DMS114 treated with DMSO at 0.1 percent for 48 hours (cell line): ENCODE measurements at regions not wholly inside any gene's neighbourhood (a gene's known extent, or its start where the extent isn't known, plus 50 kb on each side); places are given as distances from the start of the nearest gene placed in this dataset.

ENCODE experiments used
- DNase-seq: peaks from one replicate; lab custom pipeline; 2025; ENCODE audit not compliant: unreplicated experiment; lab: John Stamatoyannopoulos, UW

DNA sequence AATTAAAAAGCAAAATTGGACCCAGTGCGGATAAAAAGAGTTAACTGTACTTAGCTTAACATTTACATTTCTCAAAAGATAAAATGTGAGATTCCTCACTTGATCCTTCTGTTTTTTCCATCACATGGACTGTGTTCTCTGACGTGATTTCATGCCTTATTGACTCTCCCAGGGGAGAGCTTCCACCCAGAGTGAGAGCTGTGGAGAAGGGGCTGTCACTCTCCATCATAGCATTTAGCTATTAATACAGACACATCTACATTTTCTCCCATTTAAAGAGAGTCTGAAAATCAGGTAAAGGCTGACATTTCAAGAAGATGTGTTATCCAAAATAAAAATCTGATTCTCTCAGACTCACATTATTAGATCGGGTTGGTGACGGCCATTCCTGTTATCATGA is 493.8 kb downstream of the FBXO15 start:
- no peak for DNase-seq

- no peak for DNase-seq
Observed at GRCh38 chr18:73653251-73653650, 494.4 kb downstream of the FBXO15 start.

GRCh38 chr18:73647391-73647790 is 500.2 kb downstream of the FBXO15 start:
- DNase-seq: no peak

- DNase-seq: no peak
Observed at GRCh38 chr18:73646772-73647171, 500.9 kb downstream of the FBXO15 start.

DNA sequence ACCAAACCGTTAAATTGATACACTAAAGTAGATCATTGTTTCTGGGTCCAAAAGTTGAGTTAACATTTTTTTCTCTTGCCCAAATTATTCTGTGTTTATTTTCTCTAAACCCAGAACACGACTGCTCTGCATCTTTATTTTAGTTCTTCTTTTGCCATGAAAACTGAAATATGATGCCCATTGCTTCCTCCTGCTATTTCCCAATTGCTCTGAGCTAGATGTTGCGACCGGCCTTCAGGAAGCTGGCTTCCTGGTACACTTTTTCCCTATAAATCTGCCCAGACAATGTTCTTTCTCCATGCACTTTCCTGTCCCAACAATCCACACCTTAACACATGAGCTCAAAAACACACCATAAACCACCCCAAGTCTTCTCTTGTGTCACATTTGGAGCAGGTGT is 501.4 kb downstream of the FBXO15 start:
- DNase-seq: no peak

- no peak for DNase-seq
Observed at GRCh38 chr18:73645160-73645715, 502.4 kb downstream of the FBXO15 start.

GRCh38 chr18:73639788-73640187 is 507.8 kb downstream of the FBXO15 start:
- no peak for DNase-seq

DNA sequence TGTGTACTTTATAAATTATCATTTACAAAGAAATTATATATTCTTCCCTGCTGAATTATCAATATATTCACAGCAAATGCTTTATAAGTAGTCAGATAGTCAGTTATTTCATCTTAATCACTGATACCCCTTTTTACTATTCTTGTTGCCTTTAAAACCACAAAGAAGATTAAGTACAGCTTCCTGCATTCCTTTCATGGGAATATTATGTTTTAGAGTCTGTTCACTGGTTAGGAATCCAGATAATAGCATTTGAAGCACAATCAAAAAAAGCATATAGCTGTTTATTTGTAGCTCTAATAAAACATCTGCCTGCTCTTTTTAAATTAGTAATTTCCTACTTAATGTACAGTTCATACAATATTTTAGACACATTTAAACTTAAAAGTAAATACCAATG is 508.9 kb downstream of the FBXO15 start:
- no peak for DNase-seq

GRCh38 chr18:73636355-73636754 is 511.3 kb downstream of the FBXO15 start:
- no peak for DNase-seq

DNA sequence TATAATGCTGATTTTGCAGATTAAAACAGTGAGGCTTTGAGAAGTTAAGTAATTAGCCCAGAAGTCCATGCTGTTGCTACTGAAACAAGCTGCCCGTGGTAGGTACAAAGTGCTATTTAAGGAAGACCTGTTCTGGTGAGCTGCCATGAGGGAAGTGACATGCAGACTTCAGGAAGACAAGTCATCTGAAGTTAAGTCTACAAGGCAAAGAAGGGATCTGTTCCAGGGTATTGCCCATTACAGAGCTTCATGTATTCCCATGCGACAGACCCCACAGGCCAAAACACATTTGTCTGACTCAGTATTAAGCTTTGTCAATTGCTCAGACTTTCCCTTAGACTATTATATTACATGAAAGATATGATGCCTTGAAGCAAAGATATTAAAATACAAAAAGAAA is 520.8 kb downstream of the FBXO15 start:
- no peak for DNase-seq

- DNase-seq: no peak
Observed at GRCh38 chr18:73626221-73626620, 521.4 kb downstream of the FBXO15 start.

DNA sequence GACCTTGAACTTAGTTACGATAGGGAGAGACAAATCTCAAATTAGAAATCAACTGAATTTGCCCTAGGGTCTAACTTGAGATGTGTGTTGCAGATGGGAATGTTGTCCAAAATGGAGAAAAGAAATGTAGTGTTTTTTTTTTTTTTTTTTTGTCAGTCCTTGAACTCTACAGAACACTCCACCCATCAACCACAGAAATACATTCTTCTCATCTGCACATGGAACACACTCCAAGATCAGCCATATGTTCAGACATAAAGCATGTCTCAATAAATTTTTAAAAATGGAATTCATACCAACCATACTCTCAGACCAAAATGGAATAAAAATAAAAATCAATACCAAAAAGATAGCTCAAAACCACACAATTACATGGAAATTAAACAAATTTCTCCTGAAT is 526.5 kb downstream of the FBXO15 start:
- no peak for DNase-seq

GRCh38 chr18:73617981-73618380 is 529.7 kb downstream of the FBXO15 start:
- no peak for DNase-seq

DNA sequence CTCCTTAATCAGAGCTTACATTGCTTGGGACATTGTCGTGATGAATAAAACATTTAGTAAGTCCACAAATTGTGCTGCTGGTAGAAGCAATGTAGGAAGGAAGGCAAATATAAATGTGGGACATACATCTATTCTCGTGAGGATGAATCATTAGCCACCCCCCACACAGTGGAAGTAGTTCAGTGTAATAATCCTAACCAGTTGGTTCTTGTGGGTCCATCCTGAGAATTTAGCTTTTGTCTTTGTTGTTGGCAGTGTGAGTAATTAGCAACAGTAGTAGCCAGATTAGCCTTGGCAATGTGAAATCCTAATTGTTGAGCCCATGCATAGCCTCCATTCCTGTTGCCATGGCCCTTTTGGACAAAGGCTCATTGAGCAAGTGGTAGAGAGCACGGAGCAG is 532.1 kb downstream of the FBXO15 start:
- DNase-seq: no peak

GRCh38 chr18:73614812-73615211 is 532.8 kb downstream of the FBXO15 start:
- DNase-seq: no peak

DNA sequence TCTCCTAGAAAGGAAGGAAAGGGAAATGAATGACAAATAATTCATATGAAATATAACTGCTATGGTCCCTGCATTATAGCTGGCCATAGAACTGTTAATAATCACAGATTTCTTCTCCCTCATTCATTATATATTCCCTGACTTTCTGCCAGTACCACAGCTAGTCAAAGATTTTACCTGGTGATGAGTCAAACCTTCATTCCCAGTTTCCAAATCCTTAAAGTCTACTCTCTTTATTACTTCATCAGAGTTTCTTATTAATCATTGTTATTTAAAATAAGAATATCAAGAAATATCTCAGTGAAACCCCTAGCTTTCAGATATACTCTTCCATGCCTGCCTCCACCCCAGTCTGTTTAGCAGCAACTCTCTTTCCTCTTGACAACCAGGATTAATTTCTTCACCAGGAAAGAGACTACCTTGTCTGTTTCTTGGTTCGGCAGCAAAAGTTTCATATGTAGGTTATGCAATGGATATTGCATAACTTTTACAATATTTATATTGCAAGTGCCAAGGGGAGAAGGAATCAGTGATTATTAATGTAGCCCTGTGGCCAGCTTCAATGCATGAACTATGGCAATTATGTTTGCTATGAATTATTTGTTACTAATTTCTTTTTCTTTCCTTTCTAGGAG is 533.8 kb downstream of the FBXO15 start:
- no peak for DNase-seq

- no peak for DNase-seq
Observed at GRCh38 chr18:73597832-73598615, 549.6 kb downstream of the FBXO15 start.

DNA sequence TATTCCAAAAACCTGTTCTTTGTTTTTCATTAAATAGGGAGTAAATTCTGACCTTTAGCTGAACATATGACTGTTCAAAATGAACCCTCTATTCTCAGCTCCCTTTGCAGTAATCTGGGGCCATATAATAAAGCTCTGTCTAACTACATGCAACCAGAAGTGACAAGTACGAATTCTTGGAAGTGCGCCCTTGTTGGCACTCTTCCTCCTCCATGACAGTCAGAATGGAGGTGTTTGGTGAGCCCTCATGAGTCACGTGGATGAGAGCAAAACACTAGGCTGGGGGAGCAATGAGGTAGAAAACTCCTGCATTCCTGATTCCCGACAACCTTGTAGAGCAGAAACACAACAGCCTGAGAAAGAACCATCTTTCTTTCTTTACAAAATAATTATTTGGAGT is 552.9 kb downstream of the FBXO15 start:
- no peak for DNase-seq

- DNase-seq: no peak
Observed at GRCh38 chr18:73593207-73593606, 554.4 kb downstream of the FBXO15 start.

- DNase-seq: no peak
Observed at GRCh38 chr18:73590950-73591349, 556.7 kb downstream of the FBXO15 start.

GRCh38 chr18:73579698-73580097 is 567.9 kb downstream of the FBXO15 start:
- no peak for DNase-seq

DNA sequence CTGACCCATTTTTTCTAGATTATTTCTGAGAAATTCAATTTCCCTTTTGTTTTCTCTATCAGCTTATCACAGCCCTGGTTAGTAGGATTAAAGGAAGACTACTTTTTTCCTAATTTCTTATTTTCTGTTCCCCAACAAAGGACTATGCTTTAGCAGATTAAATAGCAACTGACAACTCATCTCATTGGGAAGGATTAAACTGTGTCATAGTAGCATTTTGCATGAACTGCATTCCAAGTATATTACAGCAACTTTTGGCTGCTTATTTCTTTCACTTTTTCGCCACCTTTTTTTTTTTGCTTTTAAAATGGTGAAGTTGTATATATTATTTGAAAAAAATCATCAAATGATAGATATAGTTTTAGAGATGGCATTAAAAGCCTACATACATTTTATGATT is 570.3 kb downstream of the FBXO15 start:
- no peak for DNase-seq
